ENCODE measurements at regions not wholly inside any gene's neighbourhood (a gene's known extent, or its start where the extent isn't known, plus 50 kb on each side); places are given as distances from the start of the nearest gene placed in this dataset.

- TF ChIP-seq, protein P1, sequence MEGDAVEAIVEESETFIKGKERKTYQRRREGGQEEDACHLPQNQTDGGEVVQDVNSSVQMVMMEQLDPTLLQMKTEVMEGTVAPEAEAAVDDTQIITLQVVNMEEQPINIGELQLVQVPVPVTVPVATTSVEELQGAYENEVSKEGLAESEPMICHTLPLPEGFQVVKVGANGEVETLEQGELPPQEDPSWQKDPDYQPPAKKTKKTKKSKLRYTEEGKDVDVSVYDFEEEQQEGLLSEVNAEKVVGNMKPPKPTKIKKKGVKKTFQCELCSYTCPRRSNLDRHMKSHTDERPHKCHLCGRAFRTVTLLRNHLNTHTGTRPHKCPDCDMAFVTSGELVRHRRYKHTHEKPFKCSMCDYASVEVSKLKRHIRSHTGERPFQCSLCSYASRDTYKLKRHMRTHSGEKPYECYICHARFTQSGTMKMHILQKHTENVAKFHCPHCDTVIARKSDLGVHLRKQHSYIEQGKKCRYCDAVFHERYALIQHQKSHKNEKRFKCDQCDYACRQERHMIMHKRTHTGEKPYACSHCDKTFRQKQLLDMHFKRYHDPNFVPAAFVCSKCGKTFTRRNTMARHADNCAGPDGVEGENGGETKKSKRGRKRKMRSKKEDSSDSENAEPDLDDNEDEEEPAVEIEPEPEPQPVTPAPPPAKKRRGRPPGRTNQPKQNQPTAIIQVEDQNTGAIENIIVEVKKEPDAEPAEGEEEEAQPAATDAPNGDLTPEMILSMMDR (IDR thresholded peaks at IDR 0.05): no peak
- ATAC-seq (ENCODE audit: low FRiP score) (no peak), DNase-seq (ENCODE audit: low spot score) (no peak)
Observed at GRCh38 chr14:97697772-97698171, 900.6 kb downstream of the VRK1 start.

- ATAC-seq (ENCODE audit: low FRiP score): no peak
Observed at GRCh38 chr14:97699026-97699425, 901.8 kb downstream of the VRK1 start.

GRCh38 chr14:97703006-97703760, 906.0 kb downstream of the VRK1 start:
- ATAC-seq (ENCODE audit: low FRiP score): no peak

More at GRCh38 chr14:97699026-97699425, 901.8 kb downstream of the VRK1 start:
- TF ChIP-seq, protein P1 (IDR thresholded peaks at IDR 0.05): no peak
- no peak for DNase-seq (ENCODE audit: low spot score)

DNA sequence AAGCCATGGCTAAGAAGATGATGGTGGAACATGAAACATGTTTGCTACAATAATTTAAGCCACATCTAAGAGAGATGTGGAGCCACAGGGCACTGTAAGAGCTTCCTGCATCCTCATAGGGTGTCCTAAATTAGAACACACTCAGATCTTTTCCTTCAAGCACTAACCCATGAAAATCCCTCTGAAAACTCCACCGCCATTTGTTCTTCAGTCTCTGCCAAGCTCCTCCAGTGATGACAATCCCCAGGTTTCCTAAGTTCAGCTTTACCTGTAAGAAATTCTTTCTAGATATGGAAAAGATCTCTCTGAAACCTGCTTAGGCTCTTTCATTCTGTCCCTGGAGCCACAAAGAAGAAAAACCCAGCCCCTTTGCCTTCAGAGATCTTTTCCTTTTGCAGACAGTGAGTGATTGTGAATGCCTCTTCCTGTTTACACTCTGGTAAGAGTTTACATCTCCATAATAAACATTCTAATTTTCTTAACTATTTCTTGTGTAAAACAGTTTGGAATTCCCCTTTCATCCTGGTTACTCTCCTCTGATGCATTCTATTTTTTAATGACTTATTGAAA, 907.2 kb downstream of the VRK1 start:
- ATAC-seq (ENCODE audit: low FRiP score) (no peak), DNase-seq (ENCODE audit: low spot score) (no peak)
- TF ChIP-seq, protein P1 (IDR thresholded peaks at IDR 0.05): no peak

More at GRCh38 chr14:97703006-97703760, 906.0 kb downstream of the VRK1 start:
- no peak for DNase-seq (ENCODE audit: low spot score)
- TF ChIP-seq, protein P1 (IDR thresholded peaks at IDR 0.05): no peak

- TF ChIP-seq, protein P1 (IDR thresholded peaks at IDR 0.05): no peak
- ATAC-seq (ENCODE audit: low FRiP score) (no peak), DNase-seq (ENCODE audit: low spot score) (no peak)
Observed at GRCh38 chr14:97705107-97705506, 907.9 kb downstream of the VRK1 start.

GRCh38 chr14:97705976-97706375, 908.8 kb downstream of the VRK1 start:
- TF ChIP-seq, protein P1 (IDR thresholded peaks at IDR 0.05): no peak
- DNase-seq (ENCODE audit: low spot score): no peak
- no peak for ATAC-seq (ENCODE audit: low FRiP score)

DNA sequence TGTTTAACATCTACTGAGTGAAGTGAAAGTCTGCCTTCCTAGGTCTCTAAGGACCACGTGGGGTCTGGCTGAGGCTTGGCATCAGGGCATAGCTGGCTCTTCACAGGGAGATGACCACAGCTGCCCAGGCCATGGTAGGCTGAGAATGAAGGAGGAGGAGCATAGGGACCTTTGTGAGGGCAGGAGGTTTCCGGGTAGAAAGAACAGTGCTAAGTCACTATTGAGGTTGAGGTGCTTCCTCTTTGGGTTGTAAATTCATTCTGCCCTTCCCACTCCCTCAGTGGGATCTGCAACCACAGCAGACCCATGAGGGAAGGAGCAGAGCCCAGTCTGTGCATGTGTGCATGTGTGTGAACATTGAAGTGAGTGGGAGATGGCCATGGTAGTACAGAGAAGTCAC, 909.6 kb downstream of the VRK1 start:
- TF ChIP-seq, protein P1 (IDR thresholded peaks at IDR 0.05): no peak
- ATAC-seq (ENCODE audit: low FRiP score) (no peak), DNase-seq (ENCODE audit: low spot score) (no peak)

All from omental fat pad (tissue), 3 donors.